Tibial artery (tissue), 4 donors: ENCODE measurements at regions not wholly inside any gene's neighbourhood (a gene's known extent, or its start where the extent isn't known, plus 50 kb on each side); places are given as distances from the start of the nearest gene placed in this dataset.

Source experiments
- DNase-seq, 2 donors: peaks; one replicate each; pipeline ENCODE4 v3.0.0-alpha.2; 2019
- H3K27ac ChIP-seq, 2 donors: fragments of 200-600 bp; sonication (generic) in 1 of 2; 1 replicate in 1 of 2; 2 replicates in 1 of 2; pipeline ENCODE4 v1.5.1; 2018 to 2019; ENCODE audit warnings: mild to moderate bottlenecking in 1 of 2
- H3K27me3 ChIP-seq, 2 donors: fragments of 200-600 bp; sonication (generic) in 1 of 2; one replicate each; pipeline versions ENCODE4 v1.5.1 to v1.6.0; 2016 to 2019
- H3K36me3 ChIP-seq, 3 donors: fragments of 200-600 bp; sonication (generic) in 2 of 3; one replicate each; pipeline ENCODE4 v1.5.1; 2016 to 2019; ENCODE audit warnings: mild to moderate bottlenecking in 2 of 3
- H3K4me1 ChIP-seq, 4 donors: fragments of 200-600 bp; sonication (generic) in 2 of 4; 1 replicate in 3 of 4; 2 replicates in 1 of 4; pipeline ENCODE4 v1.5.1; 2016 to 2019
- H3K4me3 ChIP-seq, 2 donors: fragments of 200-600 bp; sonication (generic) in 1 of 2; 1 replicate in 1 of 2; 2 replicates in 1 of 2; pipeline ENCODE4 v1.5.1; 2018 to 2019; ENCODE audit warnings: mild to moderate bottlenecking in 2 of 2
- H3K9me3 ChIP-seq, 3 donors: fragments of 200-600 bp; sonication (generic) in 1 of 3; one replicate each; pipeline ENCODE4 v1.5.1; 2016 to 2019
- intact Hi-C: fragments of 100-400 bp; cut with DNase I; formaldehyde crosslinking; loops from one replicate; pipeline ENCODE4 v1.15.0; 2023; ENCODE audit warnings: low total_unique reads
- TF ChIP-seq, protein P1 (sequence below), 2 experiments: fragments of 200-600 bp in 1 of 2; fragments of 450-650 bp in 1 of 2; IDR thresholded peaks; one replicate each; pipeline ENCODE4 v1.5.1; 2017 to 2019; ENCODE audit warnings: antibody characterized with exemption in 2 of 2, mild to moderate bottlenecking in 1 of 2, moderate library complexity in 1 of 2

GRCh38 chr2:228681426-228681825 lies 499.9 kb upstream of the SPHKAP start:
- no peak overlapping the region for H3K4me3 ChIP-seq
- no peak for DNase-seq
- peaks cover 0 to 6% (median 2%) of the 10 kb centered on the region in 4 donors for H3K4me1 ChIP-seq
- TF ChIP-seq, protein P1, sequence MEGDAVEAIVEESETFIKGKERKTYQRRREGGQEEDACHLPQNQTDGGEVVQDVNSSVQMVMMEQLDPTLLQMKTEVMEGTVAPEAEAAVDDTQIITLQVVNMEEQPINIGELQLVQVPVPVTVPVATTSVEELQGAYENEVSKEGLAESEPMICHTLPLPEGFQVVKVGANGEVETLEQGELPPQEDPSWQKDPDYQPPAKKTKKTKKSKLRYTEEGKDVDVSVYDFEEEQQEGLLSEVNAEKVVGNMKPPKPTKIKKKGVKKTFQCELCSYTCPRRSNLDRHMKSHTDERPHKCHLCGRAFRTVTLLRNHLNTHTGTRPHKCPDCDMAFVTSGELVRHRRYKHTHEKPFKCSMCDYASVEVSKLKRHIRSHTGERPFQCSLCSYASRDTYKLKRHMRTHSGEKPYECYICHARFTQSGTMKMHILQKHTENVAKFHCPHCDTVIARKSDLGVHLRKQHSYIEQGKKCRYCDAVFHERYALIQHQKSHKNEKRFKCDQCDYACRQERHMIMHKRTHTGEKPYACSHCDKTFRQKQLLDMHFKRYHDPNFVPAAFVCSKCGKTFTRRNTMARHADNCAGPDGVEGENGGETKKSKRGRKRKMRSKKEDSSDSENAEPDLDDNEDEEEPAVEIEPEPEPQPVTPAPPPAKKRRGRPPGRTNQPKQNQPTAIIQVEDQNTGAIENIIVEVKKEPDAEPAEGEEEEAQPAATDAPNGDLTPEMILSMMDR (IDR thresholded peaks at IDR 0.05) = peak; percentile 40 to 49
- no peaks in the 10 kb centered on the region for H3K27me3 ChIP-seq
- H3K36me3 ChIP-seq = no peaks in the 10 kb centered on the region
- intact Hi-C loops = no loop called here
- H3K27ac ChIP-seq = no peak overlapping the region
- H3K9me3 ChIP-seq = no peaks in the 10 kb centered on the region

DNA sequence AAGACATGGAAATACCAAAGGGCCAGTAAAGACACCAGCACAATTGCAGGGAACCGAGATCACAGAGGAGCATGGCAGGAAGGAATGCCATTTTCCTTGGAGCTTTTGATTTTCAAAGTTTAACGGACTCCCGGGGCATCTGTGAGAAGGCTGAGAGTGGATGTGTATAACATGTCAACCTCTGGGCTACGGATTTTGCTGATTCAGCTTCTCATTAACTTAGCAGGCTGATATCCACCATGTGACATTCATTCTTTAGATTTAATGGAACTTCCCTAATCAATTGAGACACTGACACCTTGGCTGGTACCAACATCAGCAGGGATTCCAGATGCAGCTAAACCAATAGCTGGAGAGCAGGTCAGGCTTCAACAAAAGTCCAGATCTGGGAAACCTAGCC lies 496.6 kb upstream of the SPHKAP start:
- Histone ChIP-seq H3K4me3 (no peak overlapping the region), H3K36me3 (no peaks in the 10 kb centered on the region), H3K27me3 (no peaks in the 10 kb centered on the region), H3K9me3 (no peaks in the 10 kb centered on the region), H3K4me1 (peaks cover 0 to 14% (median 2%) of the 10 kb centered on the region in 4 donors), H3K27ac (no peak overlapping the region)
- DNase-seq = no peak
- TF ChIP-seq, protein P1 (IDR thresholded peaks at IDR 0.05) = no peak
- intact Hi-C loops = no loop called here

- Histone ChIP-seq H3K27ac (no peak overlapping the region), H3K36me3 (no peaks in the 10 kb centered on the region), H3K9me3 (no peaks in the 10 kb centered on the region), H3K4me1 (peaks cover 0 to 8% (median 0%) of the 10 kb centered on the region in 4 donors), H3K4me3 (no peak overlapping the region), H3K27me3 (no peaks in the 10 kb centered on the region)
- DNase-seq = no peak
- TF ChIP-seq, protein P1 (IDR thresholded peaks at IDR 0.05) = no peak
- intact Hi-C loops = no loop called here
These were observed 494.2 kb upstream of the SPHKAP start for GRCh38 chr2:228675646-228676045.

- no peak overlapping the region for H3K4me3 ChIP-seq
- intact Hi-C loops = no loop called here
- no peaks in the 10 kb centered on the region for H3K36me3 ChIP-seq
- H3K27me3 ChIP-seq = no peaks in the 10 kb centered on the region
- TF ChIP-seq, protein P1 (IDR thresholded peaks at IDR 0.05) = no peak
- no peaks in the 10 kb centered on the region for H3K9me3 ChIP-seq
- peaks cover 0 to 8% (median 0%) of the 10 kb centered on the region in 4 donors for H3K4me1 ChIP-seq
- H3K27ac ChIP-seq = no peak overlapping the region
- DNase-seq = peak in 1 of 2 donors; percentile 42
These were observed 493.6 kb upstream of the SPHKAP start for GRCh38 chr2:228675091-228675490.

DNA sequence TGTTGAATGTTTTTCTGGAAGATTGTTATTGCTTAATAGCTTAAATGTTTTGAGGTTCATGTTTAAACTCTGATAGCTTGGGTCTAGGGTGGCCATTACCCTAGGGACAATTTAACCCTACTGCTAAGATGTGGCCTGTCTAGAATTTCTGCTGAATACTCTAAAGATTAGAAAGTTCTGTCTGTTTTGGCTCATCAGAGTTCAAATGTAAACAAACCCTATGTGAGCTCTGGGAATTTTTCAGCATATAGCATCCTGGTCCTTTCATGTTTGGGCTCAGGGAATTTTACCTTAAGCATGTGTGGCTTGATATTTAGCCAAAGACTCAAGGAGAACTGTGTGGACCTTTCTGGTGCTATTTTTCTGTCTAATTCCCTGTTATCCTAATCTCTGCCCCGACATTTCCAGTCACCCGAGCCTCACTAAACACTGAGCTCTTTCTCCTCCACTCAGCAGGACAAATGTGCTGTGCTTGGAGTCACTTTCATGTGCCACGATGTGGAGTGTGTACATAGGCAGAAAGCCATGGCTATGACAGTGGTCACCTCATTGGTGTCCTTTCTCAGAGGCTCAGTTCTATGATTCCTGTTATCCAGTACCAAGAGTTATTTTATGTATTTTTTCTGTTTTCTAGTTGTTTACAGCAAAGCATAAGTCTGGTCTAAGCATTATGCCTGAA lies 492.5 kb upstream of the SPHKAP start:
- intact Hi-C loops = no loop called here
- no peak overlapping the region for H3K27ac ChIP-seq
- DNase-seq = no peak
- TF ChIP-seq, protein P1 (IDR thresholded peaks at IDR 0.05) = no peak
- H3K4me1 ChIP-seq = peaks cover 0 to 13% (median 0%) of the 10 kb centered on the region in 4 donors
- H3K9me3 ChIP-seq = no peaks in the 10 kb centered on the region
- no peaks in the 10 kb centered on the region for H3K27me3 ChIP-seq
- H3K4me3 ChIP-seq = no peak overlapping the region
- no peaks in the 10 kb centered on the region for H3K36me3 ChIP-seq
